Mesenchymal stem cell (in vitro differentiated cells and primary cell): ENCODE measurements at regions not wholly inside any gene's neighbourhood (a gene's known extent, or its start where the extent isn't known, plus 50 kb on each side); places are given as distances from the start of the nearest gene placed in this dataset.

Experiments
- DNase-seq: peaks from one replicate; pipeline ENCODE4 v3.0.0-alpha.2; 2013
- H2AFZ ChIP-seq: one replicate; pipeline ENCODE4 v1.6.1; 2013; ENCODE audit warnings: low read depth, mild to moderate bottlenecking, control low read depth, inconsistent platforms, low read length, moderate library complexity
- H2AK5ac ChIP-seq: 2 replicates; pipeline ENCODE4 v1.6.1; 2013; ENCODE audit warnings: low read length, moderate library complexity, mild to moderate bottlenecking, inconsistent platforms; ENCODE audit not compliant: severe bottlenecking
- H2BK120ac ChIP-seq: one replicate; pipeline ENCODE4 v1.6.1; 2013; ENCODE audit warnings: low read depth, mild to moderate bottlenecking, inconsistent platforms, low read length, moderate library complexity
- H2BK12ac ChIP-seq, 2 experiments: one replicate each; pipeline ENCODE4 v1.6.1; 2013; ENCODE audit warnings: inconsistent platforms in 2 of 2, low read length in 2 of 2, mild to moderate bottlenecking in 2 of 2, moderate library complexity in 2 of 2, control low read depth in 1 of 2
- H2BK15ac ChIP-seq: one replicate; pipeline ENCODE4 v1.6.1; 2013; ENCODE audit warnings: mild to moderate bottlenecking, low read depth, inconsistent platforms; ENCODE audit not compliant: poor library complexity, severe bottlenecking
- H2BK5ac ChIP-seq: 2 replicates; pipeline ENCODE4 v1.6.1; 2013; ENCODE audit warnings: low read depth, mild to moderate bottlenecking, low read length, control low read depth, inconsistent platforms; ENCODE audit not compliant: poor library complexity, severe bottlenecking
- H3K14ac ChIP-seq, 2 experiments: one replicate each; pipeline ENCODE4 v1.6.1; 2013; ENCODE audit warnings: inconsistent platforms in 2 of 2, low read length in 2 of 2, control low read depth in 1 of 2, mild to moderate bottlenecking in 1 of 2, moderate library complexity in 1 of 2
- H3K18ac ChIP-seq, 2 experiments: one replicate each; pipeline ENCODE4 v1.6.1; 2013; ENCODE audit warnings: inconsistent platforms in 2 of 2, low read length in 2 of 2, control low read depth in 1 of 2, low read depth in 1 of 2, mild to moderate bottlenecking in 1 of 2
- H3K23ac ChIP-seq, 2 experiments: one replicate each; pipeline ENCODE4 v1.6.1; 2013; ENCODE audit warnings: inconsistent platforms in 2 of 2, low read length in 2 of 2, mild to moderate bottlenecking in 2 of 2, moderate library complexity in 2 of 2, control low read depth in 1 of 2
- H3K27ac ChIP-seq: 2 replicates; pipeline ENCODE4 v1.5.1; 2013; ENCODE audit warnings: mild to moderate bottlenecking, moderate library complexity, low read length, control low read depth, inconsistent platforms; ENCODE audit not compliant: poor library complexity, severe bottlenecking
- H3K27me3 ChIP-seq, 2 experiments: 2 replicates each; pipeline versions ENCODE4 v1.6.1 to v1.7.0; 2013; ENCODE audit warnings: low read length in 2 of 2, mild to moderate bottlenecking in 2 of 2, moderate library complexity in 2 of 2, control low read depth in 1 of 2, inconsistent platforms in 1 of 2; ENCODE audit not compliant: control insufficient read depth in 1 of 2, insufficient read depth in 1 of 2
- H3K36me3 ChIP-seq, 2 experiments: 2 replicates each; pipeline versions ENCODE4 v1.6.1 to v1.7.0; 2013; ENCODE audit warnings: low read length in 2 of 2, control low read depth in 1 of 2, inconsistent platforms in 1 of 2, low read depth in 1 of 2, mild to moderate bottlenecking in 1 of 2; ENCODE audit not compliant: insufficient read depth in 2 of 2, control insufficient read depth in 1 of 2
- H3K4ac ChIP-seq, 2 experiments: one replicate each; pipeline ENCODE4 v1.6.1; 2013; ENCODE audit warnings: inconsistent platforms in 2 of 2, low read length in 2 of 2, mild to moderate bottlenecking in 2 of 2, moderate library complexity in 2 of 2, control low read depth in 1 of 2, low read depth in 1 of 2
- H3K4me1 ChIP-seq: 2 replicates; pipeline ENCODE4 v1.6.1; 2013; ENCODE audit warnings: low read depth, low read length, control low read depth; ENCODE audit not compliant: control insufficient read depth, insufficient read depth
- H3K4me2 ChIP-seq: 2 replicates; pipeline ENCODE4 v1.6.1; 2013; ENCODE audit warnings: low read length, mild to moderate bottlenecking, inconsistent platforms; ENCODE audit not compliant: poor library complexity, severe bottlenecking
- H3K4me3 ChIP-seq, 2 experiments: 2 replicates each; pipeline versions ENCODE4 v1.5.1 to v1.7.0; 2013; ENCODE audit warnings: low read length in 2 of 2, mild to moderate bottlenecking in 2 of 2, control low read depth in 1 of 2, low read depth in 1 of 2; ENCODE audit not compliant: insufficient read depth in 1 of 2
- H3K79me1 ChIP-seq: replicated peaks from 2 replicates; pipeline ENCODE4 v1.6.1; 2013; ENCODE audit warnings: mild to moderate bottlenecking, control low read depth, low read length, inconsistent platforms; ENCODE audit not compliant: poor library complexity, severe bottlenecking
- H3K9ac ChIP-seq: 2 replicates; pipeline ENCODE4 v1.7.0; 2013; ENCODE audit warnings: mild to moderate bottlenecking, low read length, moderate library complexity
- H3K9me3 ChIP-seq: 2 replicates; pipeline ENCODE4 v1.7.0; 2013; ENCODE audit warnings: mild to moderate bottlenecking, low read length; ENCODE audit not compliant: control insufficient read depth
- H4K8ac ChIP-seq: one replicate; pipeline ENCODE4 v1.6.1; 2013; ENCODE audit warnings: inconsistent platforms, mild to moderate bottlenecking, low read length, moderate library complexity
- H4K91ac ChIP-seq: one replicate; pipeline ENCODE4 v1.6.1; 2013; ENCODE audit warnings: mild to moderate bottlenecking, low read length, inconsistent platforms
- WGBS: methylation state at CpG from one replicate; pipeline ENCODE4 v1.1.7; 2013; ENCODE audit warnings: mixed read lengths; 5-methylcytosine and 5-hydroxymethylcytosine counted together

DNA sequence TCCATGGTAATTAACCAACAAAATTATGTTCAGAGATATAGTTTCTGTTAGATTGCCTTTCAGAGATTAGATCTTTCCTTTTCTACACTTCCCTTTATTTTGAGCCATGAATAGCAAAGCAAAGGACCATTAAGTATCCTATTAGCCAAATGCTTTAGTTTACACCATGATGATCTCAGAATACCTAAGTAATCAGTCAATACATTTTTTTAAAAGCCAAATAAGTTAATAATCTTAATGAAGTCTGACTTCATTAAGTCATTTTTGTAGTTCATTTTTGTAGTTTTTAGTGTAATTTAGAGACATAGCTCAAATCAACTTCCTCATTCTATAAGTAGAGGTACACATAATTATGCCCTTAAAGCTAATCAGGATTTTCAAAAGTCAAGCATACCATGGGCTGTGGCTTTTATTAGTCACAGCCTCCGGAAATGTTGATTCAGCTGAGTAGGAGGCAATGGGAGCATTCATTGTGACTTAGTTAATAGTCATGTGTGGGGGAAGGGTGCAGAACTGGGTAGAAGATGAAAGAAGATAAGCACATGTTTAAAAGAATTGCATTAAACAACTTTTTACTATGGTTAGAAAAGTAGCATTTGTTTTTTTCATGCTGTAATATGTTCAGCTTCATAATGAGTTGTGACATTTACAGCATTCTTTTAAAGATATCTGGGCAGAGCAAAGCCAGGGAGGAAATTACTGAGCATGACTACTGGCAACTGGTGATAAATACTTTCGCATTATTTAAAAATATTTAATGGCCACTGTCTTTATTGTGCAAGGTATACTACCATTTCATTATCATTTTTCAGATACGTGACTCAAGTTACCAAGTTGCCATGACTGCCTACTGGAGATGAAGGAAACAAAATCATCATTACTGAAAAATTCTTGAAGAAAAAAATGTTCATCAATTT lies 57.3 kb upstream of the CCDC71L start:
- Histone ChIP-seq H3K79me1 (no peaks in the 10 kb centered on the region), H2BK15ac (no peak overlapping the region), H3K4me3 (peak overlapping the region in 1 of 2 experiments; percentile 16), H3K4me2 (no peak overlapping the region), H2AK5ac (no peak overlapping the region), H4K91ac (no peak overlapping the region), H3K9ac (peak overlapping the region; percentile 89), H4K8ac (no peak overlapping the region), H2AFZ (no peak overlapping the region), H3K18ac (no peak overlapping the region), H3K4ac (no peak overlapping the region), H3K23ac (no peak overlapping the region), H2BK120ac (no peak overlapping the region), H3K27me3 (no peaks in the 10 kb centered on the region), H3K27ac (peak overlapping the region; percentile 91), H2BK5ac (peak overlapping the region; percentile 76), H3K14ac (no peak overlapping the region), H2BK12ac (no peak overlapping the region), H3K9me3 (peaks cover 4% of the 10 kb centered on the region), H3K4me1 (no peaks in the 10 kb centered on the region), H3K36me3 (no peaks in the 10 kb centered on the region)
- peak; percentile 98 for DNase-seq
- WGBS: 0% methylated on average over 2 of the region's 3 CpGs

DNA sequence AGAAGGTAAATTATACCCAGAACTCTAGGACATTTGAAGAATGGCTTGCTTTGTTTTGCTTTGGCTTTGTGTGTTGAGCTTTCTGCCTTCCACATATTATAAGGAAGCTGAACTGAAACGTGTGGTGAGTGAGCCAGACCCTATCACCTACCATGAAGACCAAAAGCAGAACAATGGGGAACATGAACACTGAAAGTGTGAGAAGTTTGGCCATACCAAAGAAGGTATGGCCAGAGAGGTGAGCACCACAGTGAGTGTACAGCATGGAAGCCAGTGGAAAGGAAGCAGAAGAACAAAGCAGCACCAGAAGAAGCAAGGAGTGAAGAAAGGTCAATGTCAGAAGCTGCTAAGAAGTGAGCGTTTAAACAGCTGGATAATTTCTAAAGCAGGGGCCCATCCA lies 59.7 kb upstream of the CCDC71L start:
- no peaks in the 10 kb centered on the region for H3K27me3 ChIP-seq
- no peak for DNase-seq
- H3K36me3 ChIP-seq: no peaks in the 10 kb centered on the region
- H3K23ac ChIP-seq: no peak overlapping the region
- H2BK5ac ChIP-seq: no peak overlapping the region
- H3K14ac ChIP-seq: no peak overlapping the region
- H2BK120ac ChIP-seq: no peak overlapping the region
- no peak overlapping the region for H4K91ac ChIP-seq
- H3K9ac ChIP-seq: no peak overlapping the region
- H2BK15ac ChIP-seq: no peak overlapping the region
- no peak overlapping the region for H3K27ac ChIP-seq
- no peaks in the 10 kb centered on the region for H3K4me1 ChIP-seq
- H3K4me2 ChIP-seq: no peak overlapping the region
- no peak overlapping the region for H2AFZ ChIP-seq
- H2BK12ac ChIP-seq: peak overlapping the region; percentile 85 to 90
- H2AK5ac ChIP-seq: no peak overlapping the region
- H3K4me3 ChIP-seq: no peak overlapping the region
- H3K4ac ChIP-seq: peak overlapping the region; percentile 22 to 65
- H4K8ac ChIP-seq: peak overlapping the region; percentile 9
- WGBS: 95% methylated on average over 1 of the region's 2 CpGs
- H3K18ac ChIP-seq: peak overlapping the region; percentile 59 to 81
- no peaks in the 10 kb centered on the region for H3K9me3 ChIP-seq
- H3K79me1 ChIP-seq: no peaks in the 10 kb centered on the region

DNA sequence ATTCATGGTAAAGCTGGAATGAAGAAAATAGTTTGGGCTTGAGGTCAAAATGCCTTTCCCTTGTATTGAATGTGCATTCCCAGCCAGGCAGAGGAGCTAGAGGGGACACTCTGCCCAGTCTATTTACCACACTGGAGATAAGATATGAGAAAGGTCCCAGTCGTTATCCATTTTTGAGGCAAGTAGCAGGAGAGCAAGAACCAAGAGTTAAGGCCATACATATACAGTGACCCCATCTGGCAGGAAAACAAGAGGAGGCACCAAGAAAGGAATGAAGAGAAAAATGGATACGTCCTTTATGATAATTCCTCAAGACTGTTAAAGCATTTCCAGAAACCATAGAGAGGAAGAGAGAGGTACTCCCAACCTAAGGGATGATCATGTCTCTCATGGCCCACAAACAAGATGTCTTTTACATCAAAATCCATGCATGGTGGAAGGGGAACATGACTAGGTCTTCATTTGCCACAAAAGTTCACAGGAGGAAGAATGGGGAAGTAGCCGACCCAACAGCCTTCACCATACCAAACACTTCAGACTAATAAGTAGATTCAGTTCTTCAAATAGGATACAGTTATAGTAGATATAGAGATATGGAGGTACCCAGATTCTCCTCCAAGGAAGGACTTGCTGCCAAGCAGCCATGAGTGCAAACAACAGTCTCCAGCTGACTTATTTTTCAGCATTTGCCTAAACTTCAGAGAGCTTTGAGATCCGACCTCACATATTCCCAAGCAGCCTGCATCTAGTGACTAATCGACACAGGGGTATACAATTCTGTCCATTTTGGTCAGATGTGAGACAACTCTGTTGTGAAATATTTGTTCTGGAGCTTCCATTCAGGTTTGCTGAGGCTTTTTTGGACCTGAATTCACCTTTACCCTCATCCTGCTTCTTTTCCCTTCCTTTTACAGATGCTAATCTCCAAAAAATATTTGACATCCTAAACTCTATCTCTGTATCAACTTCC lies 61.1 kb upstream of the CCDC71L start:
- no peak overlapping the region for H2AFZ ChIP-seq
- 100% methylated on average over 2 of the region's 5 CpGs for WGBS

DNA sequence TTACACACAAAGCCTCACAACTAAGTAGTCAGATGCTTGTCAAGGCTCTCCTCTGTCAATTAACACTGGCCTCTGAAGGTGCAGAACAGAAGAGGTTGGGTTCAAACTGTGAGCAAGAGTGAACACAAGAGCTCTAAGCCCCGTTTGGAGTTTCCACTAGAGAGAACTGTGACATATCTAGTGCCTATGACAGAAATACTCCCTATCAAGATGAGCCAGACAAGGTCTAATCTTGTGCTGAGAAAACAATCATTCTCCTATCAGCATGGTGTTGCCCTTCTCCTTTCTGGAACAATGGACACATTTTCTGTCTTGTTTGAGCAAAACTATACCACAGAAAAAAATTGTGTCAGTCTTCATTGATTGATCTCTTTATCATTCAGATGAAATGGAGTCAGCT lies 62.4 kb upstream of the CCDC71L start:
- Histone ChIP-seq H2BK5ac (no peak overlapping the region), H2BK12ac (no peak overlapping the region), H3K79me1 (no peaks in the 10 kb centered on the region), H3K4me1 (no peaks in the 10 kb centered on the region), H2BK120ac (no peak overlapping the region), H3K9ac (no peak overlapping the region), H3K36me3 (no peaks in the 10 kb centered on the region), H3K4me3 (no peak overlapping the region), H4K91ac (no peak overlapping the region), H3K27ac (no peak overlapping the region), H2AK5ac (no peak overlapping the region), H3K4me2 (no peak overlapping the region), H3K27me3 (no peaks in the 10 kb centered on the region), H3K9me3 (no peaks in the 10 kb centered on the region), H4K8ac (no peak overlapping the region), H3K23ac (no peak overlapping the region), H3K4ac (no peak overlapping the region), H2BK15ac (no peak overlapping the region), H3K14ac (no peak overlapping the region), H2AFZ (no peak overlapping the region), H3K18ac (no peak overlapping the region)
- WGBS: 38% methylated on average over 1 of the region's 1 CpG
- DNase-seq: no peak

More for the DNA sequence above, 61.1 kb upstream of the CCDC71L start:
- Histone ChIP-seq H3K27me3 (no peaks in the 10 kb centered on the region), H2BK5ac (no peak overlapping the region), H3K4ac (no peak overlapping the region), H3K23ac (no peak overlapping the region), H3K4me3 (no peak overlapping the region), H3K9ac (no peak overlapping the region), H3K79me1 (no peaks in the 10 kb centered on the region), H3K9me3 (no peaks in the 10 kb centered on the region), H4K8ac (no peak overlapping the region), H3K14ac (no peak overlapping the region), H3K36me3 (no peaks in the 10 kb centered on the region), H4K91ac (no peak overlapping the region), H2AK5ac (no peak overlapping the region), H2BK15ac (no peak overlapping the region), H3K18ac (no peak overlapping the region), H2BK12ac (peak overlapping the region in 1 of 2 experiments; percentile 38), H3K4me2 (no peak overlapping the region), H3K4me1 (no peaks in the 10 kb centered on the region), H3K27ac (no peak overlapping the region), H2BK120ac (no peak overlapping the region)
- DNase-seq: peak; percentile 24
